Natural killer cell treated with Interleukin-12 subunit alpha and Interleukin-12 subunit beta and Interleukin-15 and Interleukin-18, amount 100 ng/mL, for 72 hours (primary cell): ENCODE measurements at regions not wholly inside any gene's neighbourhood (a gene's known extent, or its start where the extent isn't known, plus 50 kb on each side); places are given as distances from the start of the nearest gene placed in this dataset.
"Not testable (repeated sequence)": the region's sequence is repeated elsewhere in the genome, so short reads cannot be mapped to it uniquely, and the experiment has no call there.

Experiments
- ATAC-seq, 2 donors: fragments of 150-1000 bp; cut with Tn5 transposase in 1 of 2; sonication (Bioruptor Pico), chemical (Tn5 transposase) in 1 of 2; 2 replicates each; pipeline ENCODE4 v1.10.0; 2021
- DNase-seq: peaks from one replicate; pipeline ENCODE4 v3.0.0; 2022; ENCODE audit warnings: low spot score
- H3K27ac Mint-ChIP-seq, 2 donors: 1 replicate in 1 of 2; 2 replicates in 1 of 2; pipeline ENCODE4 v1.8.0; 2022; ENCODE audit warnings: mixed read lengths in 2 of 2, mild to moderate bottlenecking in 1 of 2, moderate library complexity in 1 of 2
- H3K27me3 Mint-ChIP-seq, 2 donors: 1 replicate in 1 of 2; 2 replicates in 1 of 2; pipeline ENCODE4 v1.8.0; 2022; ENCODE audit warnings: mixed read lengths in 2 of 2
- H3K36me3 Mint-ChIP-seq: one replicate; pipeline ENCODE4 v1.8.0; 2022; ENCODE audit warnings: mixed read lengths
- H3K4me1 Mint-ChIP-seq, 2 donors: 1 replicate in 1 of 2; 2 replicates in 1 of 2; pipeline ENCODE4 v1.8.0; 2022; ENCODE audit warnings: low read depth in 2 of 2, mixed read lengths in 2 of 2, mild to moderate bottlenecking in 1 of 2
- H3K4me3 Mint-ChIP-seq: one replicate; pipeline ENCODE4 v1.8.0; 2022; ENCODE audit warnings: mixed read lengths
- H3K9me3 Mint-ChIP-seq: 2 replicates; pipeline ENCODE4 v1.8.0; 2022; ENCODE audit warnings: mixed read lengths

- DNase-seq, result no peak
- Mint-ChIP-seq H3K4me1 (no peaks in the 10 kb centered on the region), H3K27me3 (no peaks in the 10 kb centered on the region), H3K4me3 (no peak overlapping the region), H3K36me3 (no peaks in the 10 kb centered on the region), H3K9me3 (peaks cover 14% of the 10 kb centered on the region), H3K27ac (no peak overlapping the region)
- ATAC-seq, result no peak
Measured at GRCh38 chr1:104592926-104593325, 843.2 kb downstream of the AMY1C start.

- Mint-ChIP-seq H3K4me3 (no peak overlapping the region), H3K27me3 (no peaks in the 10 kb centered on the region), H3K27ac (no peak overlapping the region), H3K4me1 (no peaks in the 10 kb centered on the region), H3K9me3 (peaks cover 12% of the 10 kb centered on the region), H3K36me3 (no peaks in the 10 kb centered on the region)
- no peak for ATAC-seq
- no peak for DNase-seq
Measured at GRCh38 chr1:104593413-104594187, 843.9 kb downstream of the AMY1C start.

- H3K27ac Mint-ChIP-seq, result no peak overlapping the region
- ATAC-seq, result no peak
- H3K36me3 Mint-ChIP-seq, result no peaks in the 10 kb centered on the region
- no peak for DNase-seq
- H3K27me3 Mint-ChIP-seq, result no peaks in the 10 kb centered on the region
- no peak overlapping the region for H3K4me3 Mint-ChIP-seq
- H3K4me1 Mint-ChIP-seq, result no peaks in the 10 kb centered on the region
- peaks cover 27% of the 10 kb centered on the region for H3K9me3 Mint-ChIP-seq
Measured at GRCh38 chr1:104617474-104617873, 867.8 kb downstream of the AMY1C start.

- DNase-seq (no peak), ATAC-seq (no peak)
- Mint-ChIP-seq H3K4me1 (no peaks in the 10 kb centered on the region), H3K9me3 (peaks cover 19% of the 10 kb centered on the region), H3K27ac (no peak overlapping the region), H3K27me3 (no peaks in the 10 kb centered on the region), H3K4me3 (no peak overlapping the region), H3K36me3 (no peaks in the 10 kb centered on the region)
Measured at GRCh38 chr1:104621221-104621620, 871.5 kb downstream of the AMY1C start.

- no peak for ATAC-seq
- peaks cover 14% of the 10 kb centered on the region for H3K9me3 Mint-ChIP-seq
- H3K4me3 Mint-ChIP-seq, result no peak overlapping the region
- H3K27me3 Mint-ChIP-seq, result no peaks in the 10 kb centered on the region
- H3K36me3 Mint-ChIP-seq, result no peaks in the 10 kb centered on the region
- DNase-seq, result no peak
- no peaks in the 10 kb centered on the region for H3K4me1 Mint-ChIP-seq
- no peak overlapping the region for H3K27ac Mint-ChIP-seq
Measured at GRCh38 chr1:104624538-104624937, 874.8 kb downstream of the AMY1C start.

GRCh38 chr1:104629589-104629988 lies 879.9 kb downstream of the AMY1C start:
- H3K27me3 Mint-ChIP-seq, result no peaks in the 10 kb centered on the region
- H3K4me1 Mint-ChIP-seq, result no peaks in the 10 kb centered on the region
- H3K36me3 Mint-ChIP-seq, result no peaks in the 10 kb centered on the region
- no peak overlapping the region for H3K4me3 Mint-ChIP-seq
- DNase-seq, result no peak
- H3K9me3 Mint-ChIP-seq, result peaks cover 9% of the 10 kb centered on the region
- H3K27ac Mint-ChIP-seq, result no peak overlapping the region
- ATAC-seq, result no peak

- Mint-ChIP-seq H3K27me3 (no peaks in the 10 kb centered on the region), H3K4me3 (no peak overlapping the region), H3K9me3 (peaks cover 5% of the 10 kb centered on the region), H3K36me3 (no peaks in the 10 kb centered on the region), H3K4me1 (no peaks in the 10 kb centered on the region), H3K27ac (no peak overlapping the region)
- no peak for DNase-seq
- ATAC-seq, result no peak
Measured at GRCh38 chr1:104630567-104631149, 881.0 kb downstream of the AMY1C start.

- ATAC-seq, result no peak
- H3K4me1 Mint-ChIP-seq, result no peaks in the 10 kb centered on the region
- H3K4me3 Mint-ChIP-seq, result no peak overlapping the region
- H3K27ac Mint-ChIP-seq, result no peak overlapping the region
- H3K27me3 Mint-ChIP-seq, result no peaks in the 10 kb centered on the region
- H3K36me3 Mint-ChIP-seq, result no peaks in the 10 kb centered on the region
- no peak for DNase-seq
- peaks cover 6% of the 10 kb centered on the region for H3K9me3 Mint-ChIP-seq
Measured at GRCh38 chr1:104636581-104636980, 886.9 kb downstream of the AMY1C start.

GRCh38 chr1:104646233-104646632 lies 896.5 kb downstream of the AMY1C start:
- H3K4me1 Mint-ChIP-seq, result no peaks in the 10 kb centered on the region
- no peak overlapping the region for H3K27ac Mint-ChIP-seq
- no peaks in the 10 kb centered on the region for H3K36me3 Mint-ChIP-seq
- H3K27me3 Mint-ChIP-seq, result no peaks in the 10 kb centered on the region
- no peak overlapping the region for H3K4me3 Mint-ChIP-seq
- DNase-seq (no peak), ATAC-seq (no peak)
- peaks cover 13% of the 10 kb centered on the region for H3K9me3 Mint-ChIP-seq

- no peak overlapping the region for H3K27ac Mint-ChIP-seq
- no peak overlapping the region for H3K4me3 Mint-ChIP-seq
- no peak for DNase-seq
- H3K4me1 Mint-ChIP-seq, result no peaks in the 10 kb centered on the region
- ATAC-seq, result no peak
- H3K36me3 Mint-ChIP-seq, result no peaks in the 10 kb centered on the region
- H3K9me3 Mint-ChIP-seq, result peaks cover 17% of the 10 kb centered on the region
- H3K27me3 Mint-ChIP-seq, result no peaks in the 10 kb centered on the region
Measured at GRCh38 chr1:104648269-104648691, 898.6 kb downstream of the AMY1C start.

- H3K27ac Mint-ChIP-seq, DNase-seq, ATAC-seq, H3K4me3 Mint-ChIP-seq, H3K27me3 Mint-ChIP-seq, H3K9me3 Mint-ChIP-seq, H3K4me1 Mint-ChIP-seq: not testable (repeated sequence)
- peaks cover 15% of the 10 kb centered on the region for H3K36me3 Mint-ChIP-seq
Measured at GRCh38 chr1:104664374-104664773, 914.7 kb downstream of the AMY1C start.

GRCh38 chr1:104665300-104665699 lies 915.6 kb downstream of the AMY1C start:
- DNase-seq, result no peak
- Mint-ChIP-seq H3K27ac (no peak overlapping the region), H3K36me3 (peaks cover 18% of the 10 kb centered on the region), H3K4me1 (no peaks in the 10 kb centered on the region), H3K9me3 (peaks cover 9% of the 10 kb centered on the region), H3K27me3 (no peaks in the 10 kb centered on the region), H3K4me3 (no peak overlapping the region)
- no peak for ATAC-seq

- DNase-seq, result no peak
- Mint-ChIP-seq H3K27me3 (no peaks in the 10 kb centered on the region), H3K9me3 (peaks cover 12% of the 10 kb centered on the region), H3K27ac (no peak overlapping the region), H3K36me3 (peaks cover 5% of the 10 kb centered on the region), H3K4me1 (no peaks in the 10 kb centered on the region), H3K4me3 (no peak overlapping the region)
- no peak for ATAC-seq
Measured at GRCh38 chr1:104671684-104672353, 922.1 kb downstream of the AMY1C start.

- no peaks in the 10 kb centered on the region for H3K27me3 Mint-ChIP-seq
- H3K27ac Mint-ChIP-seq, result no peak overlapping the region
- H3K4me3 Mint-ChIP-seq, result no peak overlapping the region
- DNase-seq, result no peak
- ATAC-seq, result no peak
- peaks cover 34% of the 10 kb centered on the region for H3K36me3 Mint-ChIP-seq
- no peaks in the 10 kb centered on the region for H3K4me1 Mint-ChIP-seq
- peaks cover 32% of the 10 kb centered on the region for H3K9me3 Mint-ChIP-seq
Measured at GRCh38 chr1:104699433-104699832, 949.7 kb downstream of the AMY1C start.
